ENCODE measurements at regions not wholly inside any gene's neighbourhood (a gene's known extent, or its start where the extent isn't known, plus 50 kb on each side); places are given as distances from the start of the nearest gene placed in this dataset.

GRCh38 chr15:38756441-38756840, 191.8 kb upstream of the RASGRP1 start:
- TF ChIP-seq CTCF (IDR thresholded peaks at IDR 0.05; ENCODE audit: low read length) (no peak), EZH2 (IDR thresholded peaks at IDR 0.05; ENCODE audit: borderline replicate concordance, low read length) (no peak)
